H1 (cell line): ENCODE measurements at regions not wholly inside any gene's neighbourhood (a gene's known extent, or its start where the extent isn't known, plus 50 kb on each side); places are given as distances from the start of the nearest gene placed in this dataset.

Source experiments
- CTCF ChIA-PET: fragments of 300-600 bp; sonication (Branson Sonifier 250); formaldehyde crosslinking; loops from one replicate; lab custom pipeline; 2021; ENCODE audit not compliant: partially characterized antibody; lab: Charles Lee
- POLR2A ChIA-PET: fragments of 300-600 bp; sonication (Branson Sonifier 250); formaldehyde crosslinking; loops from one replicate; lab custom pipeline; 2021; ENCODE audit warnings: inconsistent platforms; ENCODE audit not compliant: partially characterized antibody; lab: Charles Lee
- DNase-seq, 2 experiments: peaks; one replicate each; pipeline versions ENCODE4 v3.0.0 to v3.0.0-alpha.2; 2010 to 2022; ENCODE audit warnings: low spot score in 2 of 2, low read depth in 1 of 2, mixed read lengths in 1 of 2
- FAIRE-seq: peaks from 2 replicates; lab custom pipeline; 2011; peaks lifted over from hg19 to GRCh38; lab: Jason Lieb, UNC
- H2AFZ ChIP-seq: 2 replicates; pipeline ENCODE4 v1.8.1; 2012; ENCODE audit warnings: low read length, inconsistent platforms
- H2AK5ac ChIP-seq: 2 replicates; pipeline ENCODE4 v1.6.1; 2013; ENCODE audit warnings: low read depth, low read length
- H2BK120ac ChIP-seq: replicated peaks from 2 replicates; pipeline ENCODE3; 2013; ENCODE audit warnings: low read depth, low read length, inconsistent platforms
- H2BK12ac ChIP-seq: 2 replicates; pipeline ENCODE4 v1.6.1; 2013; ENCODE audit warnings: low read depth, low read length
- H2BK15ac ChIP-seq: 2 replicates; pipeline ENCODE4 v1.6.1; 2013; ENCODE audit warnings: low read length
- H2BK20ac ChIP-seq: 2 replicates; pipeline ENCODE4 v1.6.1; 2013; ENCODE audit warnings: low read length
- H2BK5ac ChIP-seq: 2 replicates; pipeline ENCODE4 v1.6.1; 2013; ENCODE audit warnings: low read depth, low read length
- H3K14ac ChIP-seq: 2 replicates; pipeline ENCODE4 v1.6.1; 2013; ENCODE audit warnings: inconsistent platforms; ENCODE audit not compliant: insufficient read length
- H3K18ac ChIP-seq: 2 replicates; pipeline ENCODE4 v1.6.1; 2013; ENCODE audit warnings: low read length; ENCODE audit errors: extremely low read depth
- H3K23ac ChIP-seq: 2 replicates; pipeline ENCODE4 v1.6.1; 2013; ENCODE audit warnings: inconsistent platforms; ENCODE audit not compliant: insufficient read length
- H3K23me2 ChIP-seq: 2 replicates; pipeline ENCODE4 v1.6.1; 2013; ENCODE audit warnings: low read depth, low read length
- H3K27ac ChIP-seq: 2 replicates; pipeline ENCODE4 v1.6.1; 2011; ENCODE audit warnings: low read depth, low read length, inconsistent platforms
- H3K27me3 ChIP-seq, 4 experiments: replicated peaks in 1 of 4; 1 replicate in 1 of 4; 2 replicates in 3 of 4; pipeline versions ENCODE4 v1.6.1 to v1.8.1; 2011 to 2013; ENCODE audit warnings: low read length in 3 of 4, mild to moderate bottlenecking in 3 of 4, inconsistent platforms in 2 of 4, mixed read lengths in 2 of 4, moderate library complexity in 1 of 4; ENCODE audit not compliant: control insufficient read depth in 3 of 4, insufficient read depth in 3 of 4; ENCODE audit errors: extremely low read depth in 1 of 4
- H3K36me3 ChIP-seq, 4 experiments: 2 replicates each; pipeline versions ENCODE4 v1.6.1 to v1.8.1; 2011 to 2013; ENCODE audit warnings: mild to moderate bottlenecking in 4 of 4, low read length in 3 of 4, moderate library complexity in 2 of 4, control low read depth in 1 of 4, inconsistent platforms in 1 of 4; ENCODE audit not compliant: insufficient read depth in 4 of 4, control insufficient read depth in 2 of 4
- H3K4ac ChIP-seq: replicated peaks from 2 replicates; pipeline ENCODE3; 2013; ENCODE audit warnings: low read length, low read depth, mixed read lengths, inconsistent platforms; ENCODE audit not compliant: insufficient read length
- H3K4me1 ChIP-seq, 4 experiments: replicated peaks in 1 of 4; 1 replicate in 1 of 4; 2 replicates in 3 of 4; pipeline versions ENCODE4 v1.6.1 to v1.8.1; 2011 to 2013; ENCODE audit warnings: low read length in 3 of 4, inconsistent platforms in 2 of 4, mixed read lengths in 1 of 4; ENCODE audit not compliant: insufficient read depth in 4 of 4, control insufficient read depth in 3 of 4
- H3K4me2 ChIP-seq, 2 experiments: 2 replicates each; pipeline versions ENCODE4 v1.6.1 to v1.8.1; 2011 to 2013; ENCODE audit warnings: low read depth in 2 of 2, low read length in 2 of 2, control low read depth in 1 of 2, inconsistent platforms in 1 of 2, mild to moderate bottlenecking in 1 of 2; ENCODE audit not compliant: insufficient read depth in 1 of 2
- H3K4me3 ChIP-seq, 4 experiments: fragments of 200-600, 300-600 bp in 1 of 4; sonication (generic), shearing (Covaris generic), sonication (Bioruptor Twin) in 1 of 4; 2 replicates each; pipeline versions ENCODE4 v1.5.1 to v1.8.1; 2011 to 2016; ENCODE audit warnings: low read length in 4 of 4, low read depth in 3 of 4, control low read depth in 2 of 4, inconsistent platforms in 2 of 4, mild to moderate bottlenecking in 2 of 4, mixed read lengths in 1 of 4, moderate library complexity in 1 of 4; ENCODE audit not compliant: insufficient read depth in 2 of 4; ENCODE audit errors: extremely low read depth in 1 of 4
- H3K56ac ChIP-seq: replicated peaks from 2 replicates; pipeline ENCODE3; 2013; ENCODE audit warnings: low read depth, mild to moderate bottlenecking, mixed read lengths, low read length, inconsistent platforms; ENCODE audit not compliant: insufficient read length
- H3K79me1 ChIP-seq: 2 replicates; pipeline ENCODE4 v1.6.1; 2013; ENCODE audit warnings: low read depth, low read length, control low read depth
- H3K79me2 ChIP-seq, 2 experiments: 2 replicates each; pipeline versions ENCODE4 v1.6.1 to v1.8.1; 2012 to 2013; ENCODE audit warnings: low read length in 2 of 2, mild to moderate bottlenecking in 2 of 2, inconsistent platforms in 1 of 2; ENCODE audit not compliant: insufficient read depth in 2 of 2, control insufficient read depth in 1 of 2
- H3K9ac ChIP-seq, 4 experiments: replicated peaks in 1 of 4; 1 replicate in 1 of 4; 2 replicates in 3 of 4; pipeline versions ENCODE4 v1.6.1 to v1.8.1; 2011 to 2013; ENCODE audit warnings: low read depth in 3 of 4, low read length in 3 of 4, control low read depth in 2 of 4, mild to moderate bottlenecking in 2 of 4, moderate library complexity in 2 of 4, inconsistent platforms in 1 of 4; ENCODE audit errors: extremely low read depth in 1 of 4
- H3K9me3 ChIP-seq, 2 experiments: 2 replicates each; pipeline versions ENCODE4 v1.6.1 to v1.8.1; 2012 to 2013; ENCODE audit warnings: mild to moderate bottlenecking in 2 of 2, moderate library complexity in 2 of 2, control low read depth in 1 of 2, inconsistent platforms in 1 of 2, low read depth in 1 of 2, low read length in 1 of 2, mixed read lengths in 1 of 2; ENCODE audit not compliant: insufficient read depth in 2 of 2
- H4K20me1 ChIP-seq, 2 experiments: replicated peaks in 1 of 2; 2 replicates each; pipeline versions ENCODE3 to v1.8.1; 2011 to 2013; ENCODE audit warnings: inconsistent platforms in 2 of 2, low read length in 2 of 2, mild to moderate bottlenecking in 1 of 2; ENCODE audit not compliant: insufficient read depth in 2 of 2, control insufficient read depth in 1 of 2
- H4K5ac ChIP-seq: 2 replicates; pipeline ENCODE4 v1.6.1; 2013; ENCODE audit warnings: low read length, low read depth, mixed read lengths, inconsistent platforms; ENCODE audit not compliant: insufficient read length
- H4K8ac ChIP-seq: 2 replicates; pipeline ENCODE4 v1.8.0; 2013; ENCODE audit warnings: mild to moderate bottlenecking, moderate library complexity, low read length, inconsistent platforms; ENCODE audit not compliant: insufficient read depth; ENCODE audit errors: extremely low read depth
- H4K91ac ChIP-seq: replicated peaks from 2 replicates; pipeline ENCODE3; 2013; ENCODE audit warnings: low read length, mixed read lengths, inconsistent platforms; ENCODE audit not compliant: insufficient read length
- PHF8 ChIP-seq: fragments of 200-600 bp; sonication (generic); conservative IDR thresholded peaks from 2 replicates; pipeline ENCODE4 v1.7.1; 2012; ENCODE audit warnings: low read depth, mild to moderate bottlenecking, inconsistent platforms, low read length, moderate library complexity
- POLR2AphosphoS5 ChIP-seq: IDR thresholded peaks from 2 replicates; pipeline ENCODE4 v1.6.1; 2011; ENCODE audit warnings: low read depth, low read length
- POU5F1 ChIP-seq: IDR thresholded peaks from 2 replicates; pipeline ENCODE4 v1.6.1; 2011; ENCODE audit warnings: low read depth, mild to moderate bottlenecking, low read length, moderate library complexity
- RAD21 ChIP-seq, 2 experiments: IDR thresholded peaks in 1 of 2; conservative IDR thresholded peaks in 1 of 2; 2 replicates each; pipeline ENCODE4 v1.6.1; 2011; ENCODE audit warnings: low read depth in 2 of 2, low read length in 2 of 2, improper control_type of control experiment in 1 of 2, inconsistent platforms in 1 of 2, mild to moderate bottlenecking in 1 of 2, moderate library complexity in 1 of 2
- TAF1 ChIP-seq: IDR thresholded peaks from 2 replicates; pipeline ENCODE4 v1.6.1; 2011; ENCODE audit warnings: mild to moderate bottlenecking, low read depth, low read length
- YY1 ChIP-seq: IDR thresholded peaks from 2 replicates; pipeline ENCODE4 v1.6.1; 2011; ENCODE audit warnings: low read depth, mild to moderate bottlenecking, low read length
- WGBS, 2 experiments: shearing (Covaris generic) in 1 of 2; methylation state at CpG; one replicate each; pipeline versions ENCODE4 v1.1.6 to v1.1.7; 2013 to 2015; ENCODE audit warnings: low lambda C conversion rate in 2 of 2, mixed read lengths in 2 of 2, inconsistent platforms in 1 of 2, low coverage in 1 of 2, missing lambda C conversion rate in 1 of 2; ENCODE audit not compliant: insufficient replicate concordance in 2 of 2, insufficient coverage in 1 of 2, insufficient read length in 1 of 2; ENCODE audit errors: extremely low coverage in 1 of 2, missing lambda C conversion rate in 1 of 2; 5-methylcytosine and 5-hydroxymethylcytosine counted together

DNA sequence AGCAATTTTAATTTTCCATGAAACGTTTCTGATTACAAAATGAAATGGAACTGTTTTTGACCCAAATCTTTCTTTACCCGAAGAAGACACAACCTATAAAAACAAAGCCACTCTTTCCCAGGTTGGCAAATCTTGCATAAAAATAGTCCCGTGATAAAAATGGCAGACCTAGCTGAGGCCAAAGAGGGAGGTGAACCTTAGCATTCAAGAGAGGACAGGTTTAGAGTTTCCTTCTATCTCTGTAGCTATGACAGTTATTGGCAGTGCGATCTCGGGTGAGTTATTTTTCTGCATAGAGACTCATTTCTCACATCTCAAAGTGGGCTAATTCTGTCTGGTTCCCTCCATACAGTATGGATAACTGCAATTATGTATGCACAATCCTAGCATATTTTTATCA, 241.4 kb downstream of the MAP2K6 start:
- no peak overlapping the region for H3K18ac ChIP-seq
- 95% methylated on average over 5 of the region's 5 CpGs; no CpG with 5 or more reads in 1 of the 2 experiments for whole genome bisulfite sequencing, 2 experiments
- no peak overlapping the region for H2BK15ac ChIP-seq
- no peaks in the 10 kb centered on the region for H3K79me1 ChIP-seq
- ChIA-PET CTCF (interaction anchor here (0.6 to 1.4 kb wide), 3 partner anchors 46 to 129 kb away, joined by 3 to 4 read pairs (median 3); no protein-coding TSS in a partner anchor), POLR2A (no interaction called here)
- peaks cover 0 to 4% of the 10 kb centered on the region in 2 experiments; a peak in 1 of 4 replicates for H3K9me3 ChIP-seq
- H4K20me1 ChIP-seq = no peaks in the 10 kb centered on the region
- H2AK5ac ChIP-seq = no peak overlapping the region
- H4K8ac ChIP-seq = no peak overlapping the region
- H3K56ac ChIP-seq = no peak overlapping the region
- H3K14ac ChIP-seq = no peak overlapping the region
- no peaks in the 10 kb centered on the region for H3K4me1 ChIP-seq
- no peak overlapping the region for H3K23ac ChIP-seq
- no peak overlapping the region for H2BK12ac ChIP-seq
- H4K5ac ChIP-seq = no peak overlapping the region
- DNase-seq (no peak), FAIRE-seq (no peak)
- H2BK5ac ChIP-seq = no peak overlapping the region
- no peak overlapping the region for H4K91ac ChIP-seq
- H3K4ac ChIP-seq = no peak overlapping the region
- no peaks in the 10 kb centered on the region for H3K27me3 ChIP-seq
- no peaks in the 10 kb centered on the region for H3K79me2 ChIP-seq
- no peak overlapping the region for H3K4me3 ChIP-seq
- H2AFZ ChIP-seq = no peak overlapping the region
- no peak overlapping the region for H3K27ac ChIP-seq
- H2BK20ac ChIP-seq = no peak overlapping the region
- H3K23me2 ChIP-seq = no peaks in the 10 kb centered on the region
- H3K36me3 ChIP-seq = no peaks in the 10 kb centered on the region
- no peak overlapping the region for H2BK120ac ChIP-seq
- no peak overlapping the region for H3K4me2 ChIP-seq
- H3K9ac ChIP-seq = no peak overlapping the region
- TF ChIP-seq RAD21 (IDR thresholded peaks at IDR 0.05 in 1 of 2, conservative IDR thresholded peaks at IDR 0.05 in 1 of 2; ENCODE audit: low read depth in 2 of 2, low read length in 2 of 2) (no peak), YY1 (no peak), POU5F1 (no peak), POLR2AphosphoS5 (no peak), PHF8 (no peak), TAF1 (no peak)
